Upper lobe of left lung (tissue), 4 donors: ENCODE measurements at regions not wholly inside any gene's neighbourhood (a gene's known extent, or its start where the extent isn't known, plus 50 kb on each side); places are given as distances from the start of the nearest gene placed in this dataset.

ENCODE experiments used
- POLR2AphosphoS5 ChIP-seq, 2 donors: sonication (generic); formaldehyde crosslinking; IDR thresholded peaks; one replicate each; pipeline ENCODE4 v1.5.1; 2017; ENCODE audit warnings: antibody characterized with exemption in 2 of 2
- TF ChIP-seq, protein P1 (sequence below), 6 experiments: fragments of 450-650 bp in 4 of 6; fragments of 200-600 bp in 2 of 6; sonication (generic) in 2 of 6; IDR thresholded peaks; one replicate each; pipeline ENCODE4 v1.5.1; 2016 to 2019; ENCODE audit warnings: antibody characterized with exemption in 6 of 6

DNA sequence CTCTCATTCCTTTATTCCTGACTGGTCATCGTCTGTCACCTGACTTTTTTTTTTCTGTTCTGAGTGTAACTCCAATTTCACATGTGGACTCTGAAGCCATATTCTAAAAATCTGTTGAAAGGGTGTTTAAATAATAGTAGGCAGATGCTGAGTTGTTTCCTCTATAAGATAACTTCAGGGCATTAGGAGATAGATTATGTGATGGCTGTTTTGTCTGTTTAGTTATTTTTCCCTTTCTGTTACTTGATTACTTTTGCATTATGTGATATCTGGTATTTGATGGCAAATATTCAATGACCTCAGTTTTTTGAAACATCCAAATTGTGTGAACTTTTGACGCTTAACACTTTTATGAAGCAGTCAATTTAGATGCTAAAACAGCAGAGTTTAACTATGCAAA is 486.0 kb downstream of the BCKDHB start:
- TF ChIP-seq, protein P1, sequence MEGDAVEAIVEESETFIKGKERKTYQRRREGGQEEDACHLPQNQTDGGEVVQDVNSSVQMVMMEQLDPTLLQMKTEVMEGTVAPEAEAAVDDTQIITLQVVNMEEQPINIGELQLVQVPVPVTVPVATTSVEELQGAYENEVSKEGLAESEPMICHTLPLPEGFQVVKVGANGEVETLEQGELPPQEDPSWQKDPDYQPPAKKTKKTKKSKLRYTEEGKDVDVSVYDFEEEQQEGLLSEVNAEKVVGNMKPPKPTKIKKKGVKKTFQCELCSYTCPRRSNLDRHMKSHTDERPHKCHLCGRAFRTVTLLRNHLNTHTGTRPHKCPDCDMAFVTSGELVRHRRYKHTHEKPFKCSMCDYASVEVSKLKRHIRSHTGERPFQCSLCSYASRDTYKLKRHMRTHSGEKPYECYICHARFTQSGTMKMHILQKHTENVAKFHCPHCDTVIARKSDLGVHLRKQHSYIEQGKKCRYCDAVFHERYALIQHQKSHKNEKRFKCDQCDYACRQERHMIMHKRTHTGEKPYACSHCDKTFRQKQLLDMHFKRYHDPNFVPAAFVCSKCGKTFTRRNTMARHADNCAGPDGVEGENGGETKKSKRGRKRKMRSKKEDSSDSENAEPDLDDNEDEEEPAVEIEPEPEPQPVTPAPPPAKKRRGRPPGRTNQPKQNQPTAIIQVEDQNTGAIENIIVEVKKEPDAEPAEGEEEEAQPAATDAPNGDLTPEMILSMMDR (IDR thresholded peaks at IDR 0.05) = no peak
- TF ChIP-seq POLR2AphosphoS5 (IDR thresholded peaks at IDR 0.05) = no peak
